Osteocyte (in vitro differentiated cells): ENCODE measurements at regions not wholly inside any gene's neighbourhood (a gene's known extent, or its start where the extent isn't known, plus 50 kb on each side); places are given as distances from the start of the nearest gene placed in this dataset.

Experiments
- DNase-seq: peaks from one replicate; pipeline ENCODE4 v3.0.0; 2021; ENCODE audit warnings: mixed read lengths; ENCODE audit not compliant: unreplicated experiment; ENCODE audit errors: extremely low spot score
- H3K27ac Mint-ChIP-seq: one replicate; pipeline ENCODE4 v1.8.0; 2021; ENCODE audit warnings: mild to moderate bottlenecking, mixed read lengths; ENCODE audit not compliant: unreplicated experiment
- H3K27me3 Mint-ChIP-seq: one replicate; pipeline ENCODE4 v1.8.0; 2021; ENCODE audit warnings: mixed read lengths; ENCODE audit not compliant: unreplicated experiment
- H3K36me3 Mint-ChIP-seq: one replicate; pipeline ENCODE4 v1.8.0; 2021; ENCODE audit warnings: mixed read lengths; ENCODE audit not compliant: unreplicated experiment
- H3K4me1 Mint-ChIP-seq: one replicate; pipeline ENCODE4 v1.8.0; 2021; ENCODE audit warnings: mixed read lengths; ENCODE audit not compliant: unreplicated experiment
- H3K4me3 Mint-ChIP-seq: one replicate; pipeline ENCODE4 v1.8.0; 2021; ENCODE audit warnings: mild to moderate bottlenecking, moderate library complexity, mixed read lengths; ENCODE audit not compliant: unreplicated experiment
- H3K9me3 Mint-ChIP-seq: one replicate; pipeline ENCODE4 v1.8.0; 2021; ENCODE audit warnings: mixed read lengths; ENCODE audit not compliant: unreplicated experiment
- CTCF ChIP-seq: fragments of 200-600 bp; sonication (generic); IDR thresholded peaks from 2 replicates; pipeline ENCODE4 v1.5.0; 2021; ENCODE audit warnings: antibody characterized with exemption, mild to moderate bottlenecking, moderate library complexity

GRCh38 chr14:104311358-104311757 is 173.0 kb downstream of the KIF26A start:
- no peak overlapping the region for H3K4me3 Mint-ChIP-seq
- no peaks in the 10 kb centered on the region for H3K4me1 Mint-ChIP-seq
- no peaks in the 10 kb centered on the region for H3K27me3 Mint-ChIP-seq
- DNase-seq: no peak
- no peaks in the 10 kb centered on the region for H3K36me3 Mint-ChIP-seq
- no peak overlapping the region for H3K27ac Mint-ChIP-seq
- peaks cover 7% of the 10 kb centered on the region for H3K9me3 Mint-ChIP-seq
- no peak for TF ChIP-seq CTCF

- H3K27me3 Mint-ChIP-seq: no peaks in the 10 kb centered on the region
- TF ChIP-seq CTCF: no peak
- no peaks in the 10 kb centered on the region for H3K4me1 Mint-ChIP-seq
These were observed 175.3 kb downstream of the KIF26A start for GRCh38 chr14:104313674-104314073.

GRCh38 chr14:104314251-104314941 is 176.0 kb downstream of the KIF26A start:
- Mint-ChIP-seq H3K4me3 (no peak overlapping the region), H3K9me3 (peaks cover 7% of the 10 kb centered on the region), H3K36me3 (no peaks in the 10 kb centered on the region), H3K27ac (no peak overlapping the region), H3K4me1 (no peaks in the 10 kb centered on the region), H3K27me3 (no peaks in the 10 kb centered on the region)
- no peak for TF ChIP-seq CTCF
- DNase-seq: no peak

More at GRCh38 chr14:104313674-104314073, 175.3 kb downstream of the KIF26A start:
- Mint-ChIP-seq H3K9me3 (peaks cover 7% of the 10 kb centered on the region), H3K27ac (no peak overlapping the region), H3K36me3 (no peaks in the 10 kb centered on the region), H3K4me3 (no peak overlapping the region)
- DNase-seq: no peak

- Mint-ChIP-seq H3K9me3 (peaks cover 7% of the 10 kb centered on the region), H3K4me1 (no peaks in the 10 kb centered on the region)
These were observed 176.8 kb downstream of the KIF26A start for GRCh38 chr14:104315169-104315568.

GRCh38 chr14:104315625-104316024 is 177.2 kb downstream of the KIF26A start:
- no peaks in the 10 kb centered on the region for H3K36me3 Mint-ChIP-seq
- TF ChIP-seq CTCF: no peak
- peaks cover 7% of the 10 kb centered on the region for H3K9me3 Mint-ChIP-seq
- no peak overlapping the region for H3K27ac Mint-ChIP-seq
- H3K4me3 Mint-ChIP-seq: no peak overlapping the region
- no peak for DNase-seq
- no peaks in the 10 kb centered on the region for H3K4me1 Mint-ChIP-seq
- H3K27me3 Mint-ChIP-seq: no peaks in the 10 kb centered on the region

More at GRCh38 chr14:104315169-104315568, 176.8 kb downstream of the KIF26A start:
- TF ChIP-seq CTCF: no peak
- Mint-ChIP-seq H3K27ac (no peak overlapping the region), H3K4me3 (no peak overlapping the region), H3K27me3 (no peaks in the 10 kb centered on the region), H3K36me3 (no peaks in the 10 kb centered on the region)
- DNase-seq: no peak
